LHCN-M2 (cell line): ENCODE measurements at regions not wholly inside any gene's neighbourhood (a gene's known extent, or its start where the extent isn't known, plus 50 kb on each side); places are given as distances from the start of the nearest gene placed in this dataset.
A peak's percentile ranks its signal among the peaks of the same experiment; 100 is the strongest.

Experiments used
- DNase-seq: peaks from one replicate; pipeline ENCODE4 v3.0.0-alpha.2; 2012; ENCODE audit warnings: low read depth

DNA sequence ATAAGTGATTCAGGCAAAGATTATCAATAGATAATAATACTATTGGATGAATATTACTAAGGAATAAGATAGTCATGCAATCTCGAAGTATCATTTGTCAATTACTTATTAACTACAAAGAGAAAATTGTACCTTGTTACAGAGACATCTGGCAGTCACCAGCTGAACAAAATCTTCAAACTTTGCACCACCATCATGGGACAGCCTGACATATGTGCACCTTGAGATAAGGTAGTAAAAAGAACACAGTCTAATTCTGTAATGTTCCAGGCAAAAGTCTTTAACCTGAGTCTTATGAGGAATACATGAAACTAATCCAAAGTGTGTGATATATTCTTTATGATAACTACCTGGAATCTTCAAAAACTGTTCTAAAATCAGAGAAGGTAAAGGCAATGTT is 423.0 kb upstream of the ZNF608 start:
- DNase-seq = no peak

DNA sequence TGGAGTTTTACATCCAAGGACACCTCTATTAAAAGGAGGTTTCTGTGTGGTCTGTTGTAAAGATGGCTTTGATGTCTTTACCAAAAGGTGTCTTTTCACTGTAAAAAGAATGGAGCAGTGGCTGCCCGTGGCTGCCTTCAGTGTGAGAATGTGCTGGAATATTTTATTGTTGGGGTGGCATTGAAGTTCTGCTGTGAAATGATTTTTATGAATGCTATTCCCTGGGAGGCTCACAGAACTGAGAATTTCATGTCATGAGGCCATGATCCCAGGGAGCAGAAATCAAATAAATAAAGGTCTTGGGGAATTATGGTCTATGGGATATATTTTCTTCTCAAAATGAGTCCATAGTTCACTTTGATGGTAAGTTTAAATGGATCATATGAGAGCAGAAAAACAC is 425.2 kb upstream of the ZNF608 start:
- no peak for DNase-seq

DNA sequence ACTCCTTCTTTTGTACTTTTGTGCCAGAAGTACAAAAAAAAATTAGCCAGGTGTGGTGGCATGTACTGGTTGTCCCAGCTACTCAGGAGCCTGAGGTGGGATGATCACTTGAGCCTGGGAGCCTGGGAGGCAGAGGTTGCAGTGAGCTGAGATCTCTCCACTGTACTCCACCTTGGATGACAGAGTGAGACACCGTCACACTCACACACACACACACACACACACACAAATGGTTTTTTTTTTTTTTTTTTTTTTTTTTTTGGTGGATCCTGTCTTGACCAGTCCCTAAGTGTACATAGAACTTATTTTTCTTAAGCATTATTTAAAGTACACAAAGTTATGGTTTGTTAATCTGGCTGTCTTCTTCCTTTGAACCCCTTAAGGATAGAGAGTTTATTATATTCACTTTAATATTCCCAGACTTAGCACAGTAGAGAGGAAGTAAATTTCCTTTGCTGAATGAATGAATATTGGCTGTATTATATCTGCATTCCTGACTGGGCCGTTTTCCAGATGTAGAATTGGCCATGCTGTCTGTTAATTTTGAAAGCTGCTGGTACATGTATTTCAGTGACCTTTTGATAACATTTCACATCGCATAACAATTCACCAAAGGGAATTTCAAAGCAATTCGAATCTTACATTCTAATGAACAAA is 429.0 kb upstream of the ZNF608 start:
- no peak for DNase-seq

DNA sequence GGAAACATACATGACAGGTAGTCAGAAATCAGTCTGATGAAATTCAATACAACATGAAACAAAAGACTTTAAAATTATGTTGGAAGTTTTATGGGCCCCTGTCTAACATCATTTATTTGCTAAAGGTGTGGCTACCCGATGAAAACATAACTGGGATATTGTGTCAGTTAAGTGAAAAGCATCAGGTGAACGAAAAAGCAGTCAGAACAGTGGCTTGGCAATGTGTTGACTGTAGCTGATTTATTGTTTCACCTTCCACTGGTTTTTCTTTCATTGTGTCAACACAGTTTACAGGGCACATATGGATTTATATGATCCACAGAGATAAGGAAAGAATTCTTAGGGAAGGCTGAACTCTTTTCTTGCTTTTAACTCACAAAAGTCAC is 429.6 kb upstream of the ZNF608 start:
- no peak for DNase-seq

DNA sequence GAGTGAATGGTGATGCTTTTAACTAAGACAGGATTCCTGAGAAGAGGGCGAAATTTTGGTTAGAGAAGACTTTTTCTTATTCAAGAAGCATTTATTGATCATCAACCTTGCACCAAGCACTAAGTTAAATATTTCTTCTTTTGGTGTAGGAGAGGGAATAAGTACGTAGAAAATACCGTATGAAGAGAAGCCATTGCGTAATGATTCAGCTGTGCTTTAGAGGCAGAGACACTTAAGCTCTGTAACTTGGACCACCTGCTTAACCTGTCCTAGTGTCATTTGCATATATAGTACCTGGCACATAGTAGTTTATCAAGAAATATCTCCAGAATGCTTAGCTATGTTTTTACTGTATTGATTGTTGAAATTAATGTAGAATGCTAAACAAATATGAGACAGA is 430.9 kb upstream of the ZNF608 start:
- no peak for DNase-seq

DNA sequence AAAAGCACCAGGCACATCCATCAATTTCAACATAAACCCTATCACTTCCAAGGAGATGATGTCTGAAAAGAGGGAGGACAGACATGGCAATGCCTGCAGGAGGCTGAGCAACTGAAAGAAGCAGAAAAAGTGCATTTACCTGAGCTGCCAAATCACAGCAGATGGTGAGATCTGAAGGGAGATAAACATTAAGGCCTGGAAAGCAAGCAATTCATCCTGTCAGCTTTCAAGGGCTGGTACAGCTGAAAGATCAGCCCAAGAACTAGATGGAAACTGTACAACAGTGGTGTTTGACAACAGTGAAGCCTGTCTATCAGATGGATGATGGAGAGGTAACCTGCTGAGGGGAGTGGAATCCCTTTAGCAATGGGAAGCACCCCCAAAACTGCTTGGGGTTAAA is 433.2 kb upstream of the ZNF608 start:
- DNase-seq = no peak

DNA sequence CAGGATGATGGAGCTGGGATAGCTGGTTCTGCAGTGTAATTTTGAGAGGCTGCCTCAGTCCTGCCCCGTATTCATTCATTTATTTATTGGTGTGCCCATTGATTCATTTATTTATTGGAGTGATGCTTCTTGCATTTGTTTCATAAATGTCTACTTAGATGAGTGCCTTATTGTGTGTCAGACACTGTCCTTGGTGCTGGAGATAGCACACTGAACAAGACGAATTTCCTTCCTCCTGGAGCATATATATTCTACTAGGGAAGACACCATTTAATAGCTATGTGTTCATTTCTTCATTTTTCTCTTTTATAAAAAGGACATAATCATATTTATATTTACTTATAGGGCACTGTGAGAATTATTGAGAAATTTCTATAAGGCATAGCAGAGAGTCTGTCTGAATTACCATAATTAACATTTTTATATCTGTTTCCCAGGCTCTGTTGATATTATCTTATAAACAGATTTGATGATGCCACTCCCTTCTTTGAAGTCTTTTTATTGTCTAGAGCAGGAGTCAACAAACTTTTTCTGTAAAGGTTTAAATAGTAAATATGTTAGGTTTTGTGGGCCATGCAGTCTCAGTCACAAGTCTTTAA is 433.9 kb upstream of the ZNF608 start:
- peak; percentile 12 for DNase-seq

DNA sequence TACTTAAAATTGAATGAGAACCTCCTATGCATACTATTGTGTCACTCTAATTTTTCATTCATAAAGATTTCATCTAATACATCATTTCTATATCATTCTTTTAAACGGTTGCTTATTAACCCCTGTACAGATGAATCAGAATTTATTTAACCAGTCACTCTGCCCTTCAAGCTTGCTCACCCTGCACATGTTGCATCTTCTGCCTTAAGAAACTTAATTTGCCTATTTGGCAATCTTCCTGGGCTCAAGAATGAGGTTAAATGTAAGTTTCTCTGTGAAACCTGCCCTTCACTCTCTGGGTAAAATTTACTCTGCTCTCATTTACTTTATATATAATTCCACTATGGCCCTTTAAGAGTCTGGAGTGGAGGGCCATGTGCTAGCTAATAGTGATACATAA is 434.7 kb upstream of the ZNF608 start:
- DNase-seq = no peak

DNA sequence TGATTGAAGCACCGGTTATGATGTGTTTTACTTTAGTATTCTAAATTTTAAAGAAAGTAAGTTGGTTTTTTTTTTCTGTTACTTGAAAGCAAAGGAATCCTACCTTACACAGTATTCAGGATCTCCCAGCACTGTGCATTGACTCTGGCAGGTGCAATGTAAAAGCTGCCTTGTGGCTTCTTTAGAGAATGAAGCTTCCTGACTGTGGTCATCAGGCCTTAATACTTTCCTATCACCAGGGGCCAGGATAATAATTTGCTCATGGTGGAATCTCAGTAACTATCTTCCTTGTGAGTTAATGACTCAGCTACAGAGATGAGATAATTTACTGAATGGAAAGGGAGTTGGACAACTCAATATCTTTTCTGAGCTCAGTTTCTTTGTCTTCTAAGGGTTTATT is 435.5 kb upstream of the ZNF608 start:
- DNase-seq = no peak

DNA sequence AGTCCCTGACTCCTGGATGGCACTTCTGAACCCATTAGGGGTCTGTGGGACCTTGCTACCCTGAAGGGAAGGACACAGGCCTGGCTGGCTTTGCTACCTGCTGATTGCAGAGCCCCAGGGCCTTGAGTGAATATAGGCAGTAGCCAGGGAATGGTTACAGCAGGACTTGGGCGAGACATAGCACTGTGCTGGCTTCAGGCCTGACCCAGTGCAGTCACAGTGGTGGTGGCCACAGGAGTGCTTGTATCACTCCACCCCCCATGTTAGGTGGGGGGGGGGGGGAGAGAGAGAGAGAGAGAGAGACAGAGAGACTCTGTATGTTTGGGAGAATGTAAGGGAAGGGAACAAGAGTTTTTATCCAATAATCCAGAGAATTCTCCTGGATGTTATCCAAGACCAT is 439.3 kb upstream of the ZNF608 start:
- no peak for DNase-seq

DNA sequence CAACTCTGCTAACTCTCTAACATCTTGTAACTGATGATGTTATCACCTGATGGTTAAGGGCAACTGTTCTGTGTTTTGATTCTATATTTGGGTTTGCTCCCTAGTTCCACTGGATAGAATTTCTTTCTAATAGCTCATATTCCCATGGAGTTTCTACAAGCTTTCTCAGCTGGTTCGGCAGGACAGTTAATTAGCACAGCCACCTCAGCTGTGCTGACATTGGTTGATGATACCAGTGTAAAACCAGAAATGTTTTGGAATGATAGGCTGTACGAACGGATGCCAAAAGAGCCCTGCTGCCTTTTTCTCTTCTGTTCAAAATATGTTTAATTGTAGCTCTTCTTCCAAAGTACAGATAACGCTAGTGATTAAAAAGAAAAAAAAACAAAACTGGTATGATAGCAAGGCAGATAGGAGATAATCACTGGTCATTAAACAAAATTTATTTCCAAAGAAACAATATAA is 440.5 kb upstream of the ZNF608 start:
- peak; percentile 66 for DNase-seq

DNA sequence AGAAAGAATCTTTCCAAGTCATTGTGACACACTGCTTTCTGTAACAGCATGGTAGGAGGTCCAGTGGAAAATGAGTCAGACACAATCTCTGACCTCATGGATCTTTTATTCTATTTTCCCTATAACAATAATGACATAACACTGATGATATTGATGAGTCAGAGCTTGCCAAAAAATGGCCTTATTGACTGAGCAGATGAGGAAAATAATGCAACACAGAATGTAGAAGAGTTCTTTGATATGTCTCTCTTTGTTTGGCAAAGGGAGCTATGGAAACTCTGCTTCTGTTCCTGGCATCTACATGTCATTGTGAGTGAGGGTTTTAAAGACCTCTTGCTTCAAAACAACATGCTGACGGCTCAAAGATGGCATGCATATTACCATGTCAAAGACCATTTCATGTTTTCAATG is 443.1 kb upstream of the ZNF608 start:
- peak; percentile 14 for DNase-seq

DNA sequence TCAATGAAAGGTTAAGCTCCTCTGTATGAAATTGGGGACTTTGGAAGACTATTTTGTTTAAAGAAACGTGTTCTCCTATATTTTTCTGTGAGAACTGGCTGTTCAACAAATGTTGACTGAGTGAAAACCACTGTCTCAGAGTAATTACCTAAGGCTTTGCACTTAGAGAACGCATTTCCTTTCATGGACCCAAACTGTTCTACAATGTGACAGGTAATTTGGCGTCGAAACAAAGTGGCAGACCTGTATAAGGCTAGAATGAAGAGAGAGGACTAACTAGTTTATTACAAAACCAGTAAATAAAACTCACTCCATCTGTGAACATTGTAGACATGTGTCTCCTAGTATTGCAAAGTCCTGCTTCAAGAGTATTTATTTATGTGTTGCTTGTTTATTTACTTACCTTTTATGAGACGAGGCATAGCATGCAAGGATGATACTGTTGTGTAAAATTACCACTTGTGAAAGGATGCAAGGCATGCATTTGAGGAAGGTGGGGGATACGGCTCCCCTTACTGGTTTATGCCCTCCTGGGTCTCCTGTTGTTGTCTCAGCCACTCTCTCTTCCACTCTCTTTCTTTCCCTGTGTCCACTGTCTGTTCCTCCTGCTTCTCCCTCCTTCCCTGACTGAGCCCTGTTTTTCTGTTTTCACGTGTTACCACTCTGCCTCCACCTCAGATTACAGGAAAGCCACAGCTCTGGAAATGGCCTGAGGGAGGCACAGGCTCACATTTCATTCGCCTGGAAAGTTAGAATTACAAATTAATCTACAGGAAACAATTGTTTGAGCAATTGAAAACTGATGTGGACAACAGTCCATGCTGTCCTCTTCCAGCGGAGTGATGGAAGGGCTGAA is 444.0 kb upstream of the ZNF608 start:
- no peak for DNase-seq

DNA sequence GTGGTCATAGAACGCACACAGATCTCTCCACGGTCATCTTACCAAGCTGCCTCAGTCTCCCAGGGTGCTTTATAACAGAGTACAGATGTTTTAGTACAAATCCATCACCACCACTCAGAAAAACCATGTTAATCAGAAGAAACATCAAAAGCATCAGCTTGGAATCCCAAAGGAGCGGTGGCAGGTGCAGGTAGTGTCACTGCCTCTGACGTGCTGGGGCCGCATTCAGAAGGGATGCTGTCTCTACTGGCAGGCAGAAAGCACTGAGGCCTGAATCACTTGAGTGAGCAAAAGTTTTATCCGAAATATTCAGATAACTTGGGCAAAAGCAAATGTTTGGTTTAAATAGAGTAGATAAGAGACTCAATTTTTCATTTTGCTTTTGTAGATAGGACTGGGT is 448.4 kb upstream of the ZNF608 start:
- no peak for DNase-seq

DNA sequence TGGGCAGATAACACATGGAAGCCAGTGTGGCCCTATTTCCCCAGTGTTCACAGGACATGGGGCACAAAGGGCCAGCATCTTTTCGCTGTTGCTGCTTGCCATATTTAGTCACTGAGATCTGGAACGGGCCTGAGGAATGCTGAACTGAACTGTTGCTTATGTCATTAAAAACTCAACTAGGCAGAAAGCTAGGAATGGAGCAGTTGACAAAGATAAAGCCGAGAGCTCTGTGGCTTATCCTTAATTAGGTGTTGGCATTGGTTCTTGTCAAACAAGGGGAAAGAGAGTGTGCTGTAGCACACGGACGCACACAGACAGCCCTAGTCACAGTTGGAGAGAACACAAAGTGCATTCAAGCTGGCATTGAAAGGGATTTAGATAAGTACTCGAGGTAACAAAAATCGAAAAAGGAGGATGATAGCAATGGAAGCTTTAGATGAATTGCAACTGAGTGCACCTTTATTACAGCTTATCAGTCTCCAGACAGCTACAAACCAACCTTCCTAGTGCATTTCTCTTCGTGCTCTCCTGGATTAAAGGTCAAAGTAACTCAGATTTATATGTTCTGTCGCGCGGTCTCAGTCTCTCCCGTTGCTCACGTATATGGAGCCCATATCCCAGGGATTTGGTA is 450.2 kb upstream of the ZNF608 start:
- no peak for DNase-seq

DNA sequence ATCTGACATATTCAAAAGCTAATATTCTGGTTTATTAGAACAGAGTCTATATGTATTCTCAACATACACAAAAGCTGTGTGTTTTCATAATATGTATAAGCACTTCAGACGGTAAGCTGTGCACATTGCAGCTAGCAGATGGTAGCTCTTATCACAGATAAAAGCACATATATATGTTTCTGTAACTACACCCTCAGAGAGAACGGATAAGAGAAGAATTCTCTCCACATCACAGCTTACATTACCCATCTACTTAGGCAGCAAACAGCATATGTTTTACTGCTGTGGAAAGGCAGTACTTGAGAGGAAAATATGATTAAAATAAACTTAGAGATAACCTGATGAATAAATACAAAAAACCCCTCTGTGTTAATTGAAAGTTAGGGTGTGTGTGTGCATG is 450.9 kb upstream of the ZNF608 start:
- DNase-seq = no peak

DNA sequence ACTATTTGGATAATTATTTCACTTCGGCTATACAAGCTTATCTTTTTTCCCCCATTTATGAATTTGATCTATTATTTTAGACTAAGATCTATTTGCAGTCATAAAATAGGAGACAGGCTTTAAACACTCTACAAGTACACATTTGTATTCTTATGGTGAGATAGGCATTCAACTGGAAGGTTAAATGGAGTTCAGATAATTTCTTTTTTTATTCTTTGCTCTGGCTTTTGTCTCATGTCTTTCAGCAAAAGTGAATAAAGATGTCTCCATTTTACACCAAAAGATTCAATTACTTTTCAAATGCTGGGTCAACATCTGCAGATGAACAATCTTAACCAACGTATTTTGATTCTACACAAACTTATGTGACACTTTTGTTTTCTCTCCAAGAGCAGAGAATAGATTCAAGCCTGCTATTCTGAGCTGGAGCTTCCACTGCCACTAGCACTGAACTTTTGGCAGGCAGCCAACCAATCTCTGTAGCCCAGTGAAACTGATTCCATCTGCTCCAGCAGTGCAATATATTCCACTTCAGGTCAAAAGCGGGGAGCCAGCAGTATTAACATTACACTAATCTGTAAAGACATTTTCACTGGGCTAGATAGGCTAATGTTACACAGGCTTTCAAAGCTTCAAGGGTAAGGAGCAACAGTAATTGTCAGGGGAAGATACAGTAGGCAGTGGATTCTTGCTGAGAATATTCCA is 452.0 kb upstream of the ZNF608 start:
- DNase-seq = peak; percentile 64

DNA sequence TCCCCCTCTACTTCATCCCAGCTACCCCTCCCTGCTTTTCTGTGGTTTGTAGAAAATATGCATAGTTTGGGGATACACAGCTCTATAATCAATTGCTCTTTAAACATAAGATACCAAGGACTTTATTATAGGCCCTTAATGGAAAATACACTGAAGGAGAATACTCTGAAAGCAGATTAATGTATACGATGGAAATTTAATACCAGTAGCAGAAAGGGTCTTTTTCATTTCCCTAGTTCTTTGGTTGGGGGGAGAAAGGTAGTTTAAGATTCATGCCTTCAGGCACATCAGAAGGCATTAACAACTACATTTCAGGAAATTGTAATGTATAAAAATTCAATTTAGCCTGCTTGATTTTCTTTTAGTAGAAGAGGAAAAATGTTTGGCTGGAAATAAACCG is 452.9 kb upstream of the ZNF608 start:
- DNase-seq = no peak

DNA sequence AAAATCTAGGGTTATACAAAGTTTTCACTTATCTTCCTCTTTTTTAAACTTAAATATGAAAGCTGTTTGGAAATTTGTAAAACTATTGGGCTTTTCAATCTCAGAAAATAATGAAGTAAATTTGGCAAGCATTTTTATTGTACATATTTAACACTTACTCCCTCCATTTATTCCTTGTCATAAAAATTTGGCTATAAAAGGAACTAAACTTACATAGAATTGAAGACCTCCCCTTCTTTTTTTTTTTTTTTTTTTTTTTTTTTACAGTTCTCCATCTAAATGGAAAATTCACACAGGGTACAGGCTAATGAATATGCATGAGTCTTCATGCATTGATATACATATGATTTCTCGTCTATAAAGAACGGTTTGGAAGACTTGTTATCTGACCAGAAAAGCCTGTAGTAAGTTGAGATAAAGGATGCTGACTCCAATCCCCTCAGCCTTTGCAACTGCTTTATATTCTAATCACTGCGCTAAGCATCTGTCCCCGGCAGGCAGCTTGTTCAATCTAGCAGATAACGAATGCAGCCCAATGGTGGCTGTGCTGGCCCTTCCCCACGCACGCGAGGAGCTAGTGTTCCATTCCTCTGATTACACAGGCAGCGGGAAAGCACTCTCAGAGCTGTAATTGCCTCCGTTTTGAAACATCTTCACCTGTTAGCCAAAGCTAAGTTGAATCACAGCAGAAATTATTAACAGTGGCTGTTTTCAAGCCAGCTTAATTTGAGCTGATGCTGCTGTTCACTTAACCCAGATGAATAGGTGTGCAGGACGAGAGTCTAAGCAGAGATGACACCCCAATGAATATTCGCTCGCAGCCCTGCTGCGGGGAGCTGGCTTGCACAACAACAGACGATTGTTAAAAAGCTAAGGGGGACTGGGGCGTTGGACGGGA is 453.8 kb upstream of the ZNF608 start:
- DNase-seq = peak; percentile 9

DNA sequence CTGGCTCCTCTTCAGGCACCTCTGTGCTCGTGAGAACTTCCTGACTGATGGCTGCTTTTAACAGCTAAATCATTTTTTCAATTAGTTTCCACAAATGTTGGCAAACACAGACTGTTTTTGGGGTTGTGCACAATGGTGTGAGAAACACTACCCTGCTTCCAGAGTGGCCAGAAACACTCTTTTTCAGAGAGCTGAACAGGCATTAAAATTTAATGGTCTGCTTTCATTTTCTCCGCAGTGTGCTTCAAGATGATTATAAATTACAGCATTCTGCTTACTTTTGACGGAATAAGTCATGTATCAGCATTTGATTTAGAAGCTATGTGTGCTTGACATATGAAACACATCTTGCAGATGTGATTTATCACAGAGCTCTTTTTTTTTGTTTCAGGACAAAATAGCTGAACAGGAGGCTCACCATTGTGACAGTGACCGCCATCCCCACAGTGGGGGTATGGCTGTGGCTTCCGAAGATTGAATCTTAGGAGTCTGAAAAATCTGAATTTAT is 454.5 kb upstream of the ZNF608 start:
- DNase-seq = no peak
